Type B pancreatic cell (in vitro differentiated cells): ENCODE measurements at regions not wholly inside any gene's neighbourhood (a gene's known extent, or its start where the extent isn't known, plus 50 kb on each side); places are given as distances from the start of the nearest gene placed in this dataset.

Source experiments
- DNase-seq: peaks from one replicate; pipeline ENCODE4 v3.0.0; 2021; ENCODE audit warnings: mixed read lengths; ENCODE audit not compliant: unreplicated experiment; ENCODE audit errors: extremely low spot score
- H3K27ac Mint-ChIP-seq: 2 replicates; pipeline ENCODE4 v1.8.0; 2021; ENCODE audit warnings: mild to moderate bottlenecking, mixed read lengths
- H3K27me3 Mint-ChIP-seq: 2 replicates; pipeline ENCODE4 v1.8.0; 2021; ENCODE audit warnings: mixed read lengths
- H3K36me3 Mint-ChIP-seq: 2 replicates; pipeline ENCODE4 v1.8.0; 2021; ENCODE audit warnings: mixed read lengths
- H3K4me1 Mint-ChIP-seq: one replicate; pipeline ENCODE4 v1.8.0; 2021; ENCODE audit warnings: mixed read lengths; ENCODE audit not compliant: unreplicated experiment
- H3K4me3 Mint-ChIP-seq: 2 replicates; pipeline ENCODE4 v1.8.0; 2021; ENCODE audit warnings: mild to moderate bottlenecking, mixed read lengths
- H3K9me3 Mint-ChIP-seq: 2 replicates; pipeline ENCODE4 v1.8.0; 2021; ENCODE audit warnings: mixed read lengths
- CTCF ChIP-seq: fragments of 200-600 bp; sonication (generic); conservative IDR thresholded peaks from 2 replicates; pipeline ENCODE4 v1.5.0; 2021; ENCODE audit warnings: antibody characterized with exemption, mild to moderate bottlenecking

DNA sequence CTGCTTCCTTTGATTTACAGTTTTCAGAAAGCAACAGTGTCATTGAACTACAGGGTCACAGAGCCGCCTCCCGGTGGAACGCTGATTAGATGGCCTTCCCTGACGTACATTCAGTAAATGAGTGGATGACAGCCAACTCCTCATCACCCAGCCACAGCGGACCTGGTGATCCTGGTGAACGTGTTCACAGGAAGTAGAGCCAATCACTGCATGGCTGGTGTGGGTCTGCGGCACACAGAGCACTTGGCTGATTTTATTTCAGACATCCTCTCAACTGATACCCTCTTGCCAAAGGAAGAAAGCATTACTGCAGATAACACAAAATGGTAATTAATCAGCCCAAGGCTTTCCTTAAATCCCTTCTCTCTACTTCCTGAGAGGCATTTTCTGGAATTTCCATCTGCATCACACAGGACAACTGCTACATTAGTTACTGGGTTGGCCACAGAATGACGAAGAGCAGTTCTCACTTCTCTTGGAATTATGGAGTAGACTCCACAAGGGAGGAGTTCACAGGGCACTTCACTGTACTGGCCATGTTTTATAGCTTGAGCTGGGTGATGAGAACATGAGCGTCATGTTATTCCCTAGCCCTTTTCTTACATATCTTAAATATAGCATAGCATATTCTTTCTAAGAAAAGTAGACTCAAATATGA lies 84.0 kb upstream of the SLC7A1 start:
- DNase-seq, result no peak
- TF ChIP-seq CTCF, result no peak
- Mint-ChIP-seq H3K4me1 (peaks cover 5% of the 10 kb centered on the region), H3K27ac (no peak overlapping the region), H3K9me3 (no peaks in the 10 kb centered on the region), H3K27me3 (peaks cover 15% of the 10 kb centered on the region), H3K4me3 (no peak overlapping the region), H3K36me3 (no peaks in the 10 kb centered on the region)

DNA sequence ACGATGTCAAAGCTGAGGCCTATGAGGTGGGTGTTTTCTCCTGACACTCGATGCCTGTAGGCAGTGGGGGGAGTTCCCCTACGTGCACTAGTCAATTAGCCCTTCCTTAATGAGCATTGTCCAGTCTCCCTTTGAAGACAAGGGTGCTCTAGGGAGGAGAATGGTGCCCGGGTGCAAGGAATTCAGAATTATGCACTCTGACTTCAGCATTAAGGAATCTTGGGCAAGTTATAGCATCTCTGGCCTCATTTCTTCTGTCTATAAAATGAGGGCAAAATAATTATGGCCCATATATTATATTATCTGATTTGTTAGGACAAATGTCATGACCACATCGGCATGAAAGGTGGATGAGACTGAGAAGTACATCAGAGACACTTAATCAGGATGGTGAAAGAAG lies 82.1 kb upstream of the SLC7A1 start:
- Mint-ChIP-seq H3K4me3 (no peak overlapping the region), H3K4me1 (peaks cover 5% of the 10 kb centered on the region), H3K9me3 (no peaks in the 10 kb centered on the region), H3K27ac (no peak overlapping the region), H3K27me3 (peaks cover 15% of the 10 kb centered on the region), H3K36me3 (no peaks in the 10 kb centered on the region)
- no peak for TF ChIP-seq CTCF
- DNase-seq, result no peak

DNA sequence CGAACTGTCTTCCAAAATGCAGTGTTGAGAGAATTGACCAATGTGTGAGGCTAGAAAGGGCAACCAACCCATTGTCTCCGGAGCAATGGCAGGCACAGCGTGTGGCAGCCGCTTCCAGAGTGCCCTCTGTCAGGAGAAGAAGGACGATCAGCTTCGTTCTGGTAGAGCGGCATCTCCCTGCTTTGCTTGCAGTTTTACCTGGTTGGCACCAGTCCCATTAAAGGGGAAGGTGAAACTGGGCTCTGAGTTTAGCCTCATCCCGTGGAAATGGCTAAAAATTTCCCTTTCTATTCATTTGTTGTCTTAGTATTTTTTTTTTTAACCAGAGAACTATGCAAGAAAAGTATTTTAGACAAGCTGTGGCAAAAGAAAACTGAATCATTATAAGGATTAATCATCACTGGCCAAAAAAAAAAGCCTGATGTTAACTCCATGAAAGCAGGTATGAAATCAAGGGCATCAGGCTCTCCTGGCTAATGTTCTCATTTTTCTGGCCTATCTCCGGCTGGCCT lies 81.5 kb upstream of the SLC7A1 start:
- Mint-ChIP-seq H3K4me1 (peaks cover 5% of the 10 kb centered on the region), H3K27ac (no peak overlapping the region), H3K4me3 (no peak overlapping the region), H3K27me3 (peaks cover 15% of the 10 kb centered on the region), H3K36me3 (no peaks in the 10 kb centered on the region), H3K9me3 (no peaks in the 10 kb centered on the region)
- no peak for DNase-seq
- no peak for TF ChIP-seq CTCF

- Mint-ChIP-seq H3K27me3 (peaks cover 10% of the 10 kb centered on the region), H3K36me3 (no peaks in the 10 kb centered on the region), H3K27ac (no peak overlapping the region), H3K4me1 (peaks cover 5% of the 10 kb centered on the region), H3K4me3 (no peak overlapping the region), H3K9me3 (no peaks in the 10 kb centered on the region)
- no peak for TF ChIP-seq CTCF
- no peak for DNase-seq
Observed at GRCh38 chr13:29676535-29676934, 81.0 kb upstream of the SLC7A1 start.

DNA sequence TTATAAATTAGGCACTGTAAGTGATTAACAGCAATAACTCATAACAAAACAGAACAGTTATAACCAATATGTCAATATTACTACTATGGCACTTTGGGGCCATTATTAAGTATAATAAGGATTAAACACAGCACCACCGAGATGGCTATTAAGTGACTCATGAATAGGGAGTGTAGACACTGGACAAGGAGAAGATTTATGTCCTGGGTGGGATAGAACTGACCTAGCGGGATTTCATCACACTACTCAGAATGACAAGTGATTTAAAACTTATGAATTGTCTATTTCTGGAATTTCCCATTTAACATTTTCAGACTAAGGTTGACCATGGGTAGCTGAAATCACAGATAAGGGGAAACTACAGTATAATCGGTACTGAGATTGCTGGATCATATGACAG lies 79.0 kb upstream of the SLC7A1 start:
- Mint-ChIP-seq H3K4me3 (no peak overlapping the region), H3K4me1 (peaks cover 3% of the 10 kb centered on the region), H3K9me3 (no peaks in the 10 kb centered on the region), H3K27ac (no peak overlapping the region), H3K36me3 (no peaks in the 10 kb centered on the region), H3K27me3 (peaks cover 2% of the 10 kb centered on the region)
- TF ChIP-seq CTCF, result no peak
- no peak for DNase-seq
